SH-SY5Y (cell line): ENCODE measurements at regions not wholly inside any gene's neighbourhood (a gene's known extent, or its start where the extent isn't known, plus 50 kb on each side); places are given as distances from the start of the nearest gene placed in this dataset.

ENCODE experiments used
- GATA2 ChIP-seq: IDR thresholded peaks from 2 replicates; pipeline ENCODE4 v1.6.1; 2011; ENCODE audit warnings: mild to moderate bottlenecking, low read depth, low read length
- GATA3 ChIP-seq: IDR thresholded peaks from 2 replicates; pipeline ENCODE4 v1.6.1; 2011; ENCODE audit warnings: low read depth, mild to moderate bottlenecking, low read length, moderate library complexity

GRCh38 chr2:41710944-41711343, 336.9 kb upstream of the PKDCC start:
- TF ChIP-seq GATA2 (no peak), GATA3 (no peak)
